GM12878 (cell line): ENCODE measurements at regions not wholly inside any gene's neighbourhood (a gene's known extent, or its start where the extent isn't known, plus 50 kb on each side); places are given as distances from the start of the nearest gene placed in this dataset.

Experiments used
- ATAC-seq: fragments of 200-7000 bp; cut with Tn5 transposase; 3 replicates; pipeline ENCODE4 v1.9.1; 2020; ENCODE audit warnings: mild to moderate bottlenecking, moderate library complexity
- BruUV-seq: library from RNA; stranded (reverse); fragments of 400-500 nt; replicated peaks from 2 replicates; lab custom pipeline; 2021; lab: Mats Ljungman, UMichigan
- CTCF ChIA-PET: fragments of 300-600 bp; sonication (Branson Sonifier 250); formaldehyde crosslinking; extraction: SDS; loops from one replicate; lab custom pipeline; 2021; ENCODE audit warnings: inconsistent platforms; lab: Yijun Ruan, JAX
- POLR2A ChIA-PET: fragments of 350-600 bp; formaldehyde crosslinking; extraction: SDS; loops from one replicate; lab custom pipeline; 2021; ENCODE audit warnings: inconsistent platforms; lab: Charles Lee
- RAD21 ChIA-PET: fragments of 300-600 bp; sonication (Branson Sonifier 250); formaldehyde crosslinking; loops from one replicate; lab custom pipeline; 2023; ENCODE audit warnings: antibody characterized with exemption; ENCODE audit not compliant: unreplicated experiment; lab: Charles Lee
- SMC1A ChIA-PET: fragments of 300-600 bp; sonication (Branson Sonifier 250); formaldehyde crosslinking; loops from one replicate; lab custom pipeline; 2023; ENCODE audit not compliant: unreplicated experiment, uncharacterized antibody; lab: Charles Lee
- DNase-seq: peaks from one replicate; pipeline ENCODE4 v3.0.0-alpha.2; 2011; ENCODE audit warnings: low read depth, low spot score
- FAIRE-seq: peaks from 3 replicates; lab custom pipeline; 2011; peaks lifted over from hg19 to GRCh38; lab: Jason Lieb, UNC
- H2AFZ ChIP-seq: 2 replicates; pipeline ENCODE4 v1.6.0; 2011; ENCODE audit warnings: low read depth, low read length, control low read depth; ENCODE audit not compliant: control insufficient read depth
- H3K27ac ChIP-seq: 2 replicates; pipeline ENCODE4 v1.5.1; 2011; ENCODE audit warnings: control low read depth; ENCODE audit not compliant: control insufficient read depth, insufficient read depth
- H3K27me3 ChIP-seq, 2 experiments: replicated peaks in 1 of 2; 2 replicates each; pipeline versions ENCODE4 v1.6.0 to v1.6.1; 2011; ENCODE audit warnings: low read length in 1 of 2; ENCODE audit not compliant: control insufficient read depth in 2 of 2, insufficient read depth in 2 of 2
- H3K36me3 ChIP-seq, 2 experiments: 2 replicates each; pipeline ENCODE4 v1.5.1; 2011; ENCODE audit warnings: low read length in 1 of 2; ENCODE audit not compliant: control insufficient read depth in 2 of 2, insufficient read depth in 2 of 2
- H3K4me1 ChIP-seq: 2 replicates; pipeline ENCODE4 v1.6.1; 2011; ENCODE audit warnings: mild to moderate bottlenecking, low read length, moderate library complexity, mixed read lengths; ENCODE audit not compliant: control insufficient read depth, insufficient read depth
- H3K4me2 ChIP-seq: 2 replicates; pipeline ENCODE4 v1.6.0; 2011; ENCODE audit warnings: control low read depth; ENCODE audit not compliant: control insufficient read depth, insufficient read depth
- H3K4me3 ChIP-seq: fragments of 200-600 bp; sonication (generic); 2 replicates; pipeline ENCODE4 v1.5.1; 2016
- H3K79me2 ChIP-seq: 2 replicates; pipeline ENCODE4 v1.6.0; 2011; ENCODE audit warnings: low read length; ENCODE audit not compliant: control insufficient read depth, insufficient read depth
- H3K9ac ChIP-seq: 2 replicates; pipeline ENCODE4 v1.8.0; 2011; ENCODE audit warnings: low read length, control low read depth, mixed read lengths; ENCODE audit not compliant: control insufficient read depth, insufficient read depth
- H3K9me3 ChIP-seq: replicated peaks from 3 replicates; pipeline ENCODE4 v1.5.1; 2011; ENCODE audit warnings: mild to moderate bottlenecking, low read length; ENCODE audit not compliant: control insufficient read depth, insufficient read depth
- H4K20me1 ChIP-seq: 2 replicates; pipeline ENCODE4 v1.6.0; 2011; ENCODE audit not compliant: control insufficient read depth, insufficient read depth
- ATF7 ChIP-seq: fragments of 450-650 bp; IDR thresholded peaks from 2 replicates; pipeline ENCODE4 v1.6.1; 2016; ENCODE audit warnings: low read depth, mild to moderate bottlenecking
- BHLHE40 ChIP-seq, 2 experiments: fragments of 450-650 bp in 1 of 2; IDR thresholded peaks; 2 replicates each; pipeline ENCODE4 v1.6.1; 2011 to 2017; ENCODE audit warnings: low read depth in 2 of 2, borderline replicate concordance in 1 of 2, improper control_type of control experiment in 1 of 2, low read length in 1 of 2, mild to moderate bottlenecking in 1 of 2
- DPF2 ChIP-seq: fragments of 450-650 bp; IDR thresholded peaks from 2 replicates; pipeline ENCODE4 v1.6.1; 2017; ENCODE audit warnings: mild to moderate bottlenecking
- ETV6 ChIP-seq, 2 experiments: fragments of 450-650 bp in 1 of 2; IDR thresholded peaks in 1 of 2; conservative IDR thresholded peaks in 1 of 2; 2 replicates each; pipeline ENCODE4 v1.6.1; 2014; ENCODE audit warnings: antibody characterized with exemption in 1 of 2, borderline replicate concordance in 1 of 2, low read depth in 1 of 2, mild to moderate bottlenecking in 1 of 2, moderate library complexity in 1 of 2
- FOS ChIP-seq: IDR thresholded peaks from 3 replicates; pipeline ENCODE4 v1.6.1; 2011; ENCODE audit warnings: borderline replicate concordance; ENCODE audit not compliant: insufficient read length; ENCODE audit errors: extremely low read depth
- MTA3 ChIP-seq: IDR thresholded peaks from 2 replicates; pipeline ENCODE4 v1.6.1; 2012; ENCODE audit warnings: low read length, inconsistent platforms, borderline replicate concordance
- NFYB ChIP-seq: IDR thresholded peaks from 2 replicates; pipeline ENCODE4 v1.6.1; 2011; ENCODE audit warnings: low read depth, mild to moderate bottlenecking, low read length, improper control_type of control experiment, moderate library complexity; ENCODE audit not compliant: insufficient read depth
- POLR2AphosphoS2 ChIP-seq: IDR thresholded peaks from 2 replicates; pipeline ENCODE4 v1.6.1; 2011; ENCODE audit warnings: low read depth, mild to moderate bottlenecking, low read length, improper control_type of control experiment, moderate library complexity
- POU2F2 ChIP-seq: IDR thresholded peaks from 3 replicates; pipeline ENCODE4 v1.6.1; 2011; ENCODE audit warnings: low read depth, mild to moderate bottlenecking, low read length, borderline replicate concordance
- SREBF1 ChIP-seq: IDR thresholded peaks from 2 replicates; pipeline ENCODE4 v1.6.1; 2012; ENCODE audit warnings: mild to moderate bottlenecking, low read length
- STAT1 ChIP-seq: fragments of 450-650 bp; conservative IDR thresholded peaks from 2 replicates; pipeline ENCODE4 v1.6.1; 2014; ENCODE audit warnings: antibody characterized with exemption, mild to moderate bottlenecking
- STAT3 ChIP-seq: IDR thresholded peaks from 2 replicates; pipeline ENCODE4 v1.6.1; 2011; ENCODE audit warnings: low read depth, low read length, improper control_type of control experiment
- in situ Hi-C: fragments of 300-500 bp; cut with MboI; formaldehyde crosslinking; loops from 9 replicates; pipeline ENCODE4 v1.14.3; 2018; ENCODE audit warnings: mixed read lengths
- intact Hi-C: fragments of 100-400 bp; cut with micrococcal nuclease; formaldehyde crosslinking; loops from one replicate; pipeline ENCODE4 v1.14.2; 2022; ENCODE audit not compliant: unreplicated experiment
- TF ChIP-seq, protein P1 (sequence below): fragments of 150-350 bp; IDR thresholded peaks from 2 replicates; pipeline ENCODE4 v1.6.1; 2016; ENCODE audit warnings: low read depth, low read length
- TF ChIP-seq, protein P2 (sequence below): fragments of 150-350 bp; IDR thresholded peaks from 2 replicates; pipeline ENCODE4 v1.6.1; 2014; ENCODE audit warnings: mild to moderate bottlenecking, low read depth, low read length
- TF ChIP-seq, protein P3 (sequence below): fragments of 450-650 bp; IDR thresholded peaks from 2 replicates; pipeline ENCODE4 v1.6.1; 2017; ENCODE audit warnings: mild to moderate bottlenecking, moderate library complexity
- TF ChIP-seq, protein P4 (sequence below): fragments of 450-650 bp; IDR thresholded peaks from 2 replicates; pipeline ENCODE4 v1.6.1; 2016; ENCODE audit warnings: mild to moderate bottlenecking

DNA sequence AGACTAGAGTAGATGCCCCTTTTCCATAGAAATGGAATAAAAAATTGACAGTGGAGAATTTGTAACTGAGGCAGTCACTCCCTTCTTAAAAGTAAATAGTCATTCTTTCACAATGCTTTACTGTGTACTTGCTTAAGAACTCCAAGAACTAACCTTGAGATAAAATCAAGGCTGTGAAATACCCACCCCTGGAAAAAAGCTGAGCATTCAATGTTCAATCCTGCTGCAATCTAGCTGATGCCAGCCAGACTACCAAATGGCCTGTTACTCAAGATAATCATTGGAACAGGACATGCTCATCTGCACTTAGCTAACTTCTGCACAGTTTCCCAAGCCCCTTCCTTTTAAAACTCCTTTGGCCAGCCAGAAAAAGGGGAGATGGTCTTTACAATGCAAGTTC, 367.4 kb upstream of the GULP1 start:
- Histone ChIP-seq H3K9ac (no peak overlapping the region), H3K27ac (no peak overlapping the region), H4K20me1 (no peaks in the 10 kb centered on the region), H3K36me3 (no peaks in the 10 kb centered on the region), H3K4me2 (no peak overlapping the region), H3K4me3 (no peak overlapping the region), H2AFZ (no peak overlapping the region), H3K79me2 (no peaks in the 10 kb centered on the region), H3K4me1 (no peaks in the 10 kb centered on the region), H3K9me3 (no peaks in the 10 kb centered on the region), H3K27me3 (no peaks in the 10 kb centered on the region)
- ChIA-PET POLR2A (no interaction called here), CTCF (no interaction called here), SMC1A (interaction anchor here (0.8 kb wide), 1 partner anchor 12 kb away, joined by 3 read pairs; no protein-coding TSS in a partner anchor), RAD21 (no interaction called here)
- intact Hi-C loops = no loop called here
- in situ Hi-C loops = no loop called here
- ATAC-seq (no peak), FAIRE-seq (no peak), DNase-seq (no peak)
- BruUV-seq = no TSS peak
- no peak for TF ChIP-seq ETV6 (conservative IDR thresholded peaks at IDR 0.05 in 1 of 2, IDR thresholded peaks at IDR 0.05 in 1 of 2; ENCODE audit: borderline replicate concordance in 1 of 2, low read depth in 1 of 2)
- TF ChIP-seq FOS = no peak
- no peak for TF ChIP-seq POU2F2
- no peak for TF ChIP-seq STAT3
- TF ChIP-seq, protein P1, sequence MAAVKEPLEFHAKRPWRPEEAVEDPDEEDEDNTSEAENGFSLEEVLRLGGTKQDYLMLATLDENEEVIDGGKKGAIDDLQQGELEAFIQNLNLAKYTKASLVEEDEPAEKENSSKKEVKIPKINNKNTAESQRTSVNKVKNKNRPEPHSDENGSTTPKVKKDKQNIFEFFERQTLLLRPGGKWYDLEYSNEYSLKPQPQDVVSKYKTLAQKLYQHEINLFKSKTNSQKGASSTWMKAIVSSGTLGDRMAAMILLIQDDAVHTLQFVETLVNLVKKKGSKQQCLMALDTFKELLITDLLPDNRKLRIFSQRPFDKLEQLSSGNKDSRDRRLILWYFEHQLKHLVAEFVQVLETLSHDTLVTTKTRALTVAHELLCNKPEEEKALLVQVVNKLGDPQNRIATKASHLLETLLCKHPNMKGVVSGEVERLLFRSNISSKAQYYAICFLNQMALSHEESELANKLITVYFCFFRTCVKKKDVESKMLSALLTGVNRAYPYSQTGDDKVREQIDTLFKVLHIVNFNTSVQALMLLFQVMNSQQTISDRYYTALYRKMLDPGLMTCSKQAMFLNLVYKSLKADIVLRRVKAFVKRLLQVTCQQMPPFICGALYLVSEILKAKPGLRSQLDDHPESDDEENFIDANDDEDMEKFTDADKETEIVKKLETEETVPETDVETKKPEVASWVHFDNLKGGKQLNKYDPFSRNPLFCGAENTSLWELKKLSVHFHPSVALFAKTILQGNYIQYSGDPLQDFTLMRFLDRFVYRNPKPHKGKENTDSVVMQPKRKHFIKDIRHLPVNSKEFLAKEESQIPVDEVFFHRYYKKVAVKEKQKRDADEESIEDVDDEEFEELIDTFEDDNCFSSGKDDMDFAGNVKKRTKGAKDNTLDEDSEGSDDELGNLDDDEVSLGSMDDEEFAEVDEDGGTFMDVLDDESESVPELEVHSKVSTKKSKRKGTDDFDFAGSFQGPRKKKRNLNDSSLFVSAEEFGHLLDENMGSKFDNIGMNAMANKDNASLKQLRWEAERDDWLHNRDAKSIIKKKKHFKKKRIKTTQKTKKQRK = no peak
- TF ChIP-seq, protein P2, sequence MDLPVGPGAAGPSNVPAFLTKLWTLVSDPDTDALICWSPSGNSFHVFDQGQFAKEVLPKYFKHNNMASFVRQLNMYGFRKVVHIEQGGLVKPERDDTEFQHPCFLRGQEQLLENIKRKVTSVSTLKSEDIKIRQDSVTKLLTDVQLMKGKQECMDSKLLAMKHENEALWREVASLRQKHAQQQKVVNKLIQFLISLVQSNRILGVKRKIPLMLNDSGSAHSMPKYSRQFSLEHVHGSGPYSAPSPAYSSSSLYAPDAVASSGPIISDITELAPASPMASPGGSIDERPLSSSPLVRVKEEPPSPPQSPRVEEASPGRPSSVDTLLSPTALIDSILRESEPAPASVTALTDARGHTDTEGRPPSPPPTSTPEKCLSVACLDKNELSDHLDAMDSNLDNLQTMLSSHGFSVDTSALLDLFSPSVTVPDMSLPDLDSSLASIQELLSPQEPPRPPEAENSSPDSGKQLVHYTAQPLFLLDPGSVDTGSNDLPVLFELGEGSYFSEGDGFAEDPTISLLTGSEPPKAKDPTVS = no peak
- TF ChIP-seq STAT1 = no peak
- TF ChIP-seq POLR2AphosphoS2 = no peak
- no peak for TF ChIP-seq SREBF1
- no peak for TF ChIP-seq BHLHE40 (IDR thresholded peaks at IDR 0.05; ENCODE audit: borderline replicate concordance in 1 of 2, low read depth in 2 of 2, low read length in 1 of 2)
- TF ChIP-seq DPF2 = no peak
- TF ChIP-seq, protein P3, sequence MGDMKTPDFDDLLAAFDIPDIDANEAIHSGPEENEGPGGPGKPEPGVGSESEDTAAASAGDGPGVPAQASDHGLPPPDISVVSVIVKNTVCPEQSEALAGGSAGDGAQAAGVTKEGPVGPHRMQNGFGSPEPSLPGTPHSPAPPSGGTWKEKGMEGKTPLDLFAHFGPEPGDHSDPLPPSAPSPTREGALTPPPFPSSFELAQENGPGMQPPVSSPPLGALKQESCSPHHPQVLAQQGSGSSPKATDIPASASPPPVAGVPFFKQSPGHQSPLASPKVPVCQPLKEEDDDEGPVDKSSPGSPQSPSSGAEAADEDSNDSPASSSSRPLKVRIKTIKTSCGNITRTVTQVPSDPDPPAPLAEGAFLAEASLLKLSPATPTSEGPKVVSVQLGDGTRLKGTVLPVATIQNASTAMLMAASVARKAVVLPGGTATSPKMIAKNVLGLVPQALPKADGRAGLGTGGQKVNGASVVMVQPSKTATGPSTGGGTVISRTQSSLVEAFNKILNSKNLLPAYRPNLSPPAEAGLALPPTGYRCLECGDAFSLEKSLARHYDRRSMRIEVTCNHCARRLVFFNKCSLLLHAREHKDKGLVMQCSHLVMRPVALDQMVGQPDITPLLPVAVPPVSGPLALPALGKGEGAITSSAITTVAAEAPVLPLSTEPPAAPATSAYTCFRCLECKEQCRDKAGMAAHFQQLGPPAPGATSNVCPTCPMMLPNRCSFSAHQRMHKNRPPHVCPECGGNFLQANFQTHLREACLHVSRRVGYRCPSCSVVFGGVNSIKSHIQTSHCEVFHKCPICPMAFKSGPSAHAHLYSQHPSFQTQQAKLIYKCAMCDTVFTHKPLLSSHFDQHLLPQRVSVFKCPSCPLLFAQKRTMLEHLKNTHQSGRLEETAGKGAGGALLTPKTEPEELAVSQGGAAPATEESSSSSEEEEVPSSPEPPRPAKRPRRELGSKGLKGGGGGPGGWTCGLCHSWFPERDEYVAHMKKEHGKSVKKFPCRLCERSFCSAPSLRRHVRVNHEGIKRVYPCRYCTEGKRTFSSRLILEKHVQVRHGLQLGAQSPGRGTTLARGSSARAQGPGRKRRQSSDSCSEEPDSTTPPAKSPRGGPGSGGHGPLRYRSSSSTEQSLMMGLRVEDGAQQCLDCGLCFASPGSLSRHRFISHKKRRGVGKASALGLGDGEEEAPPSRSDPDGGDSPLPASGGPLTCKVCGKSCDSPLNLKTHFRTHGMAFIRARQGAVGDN = no peak
- no peak for TF ChIP-seq MTA3
- TF ChIP-seq ATF7 = no peak
- TF ChIP-seq, protein P4, sequence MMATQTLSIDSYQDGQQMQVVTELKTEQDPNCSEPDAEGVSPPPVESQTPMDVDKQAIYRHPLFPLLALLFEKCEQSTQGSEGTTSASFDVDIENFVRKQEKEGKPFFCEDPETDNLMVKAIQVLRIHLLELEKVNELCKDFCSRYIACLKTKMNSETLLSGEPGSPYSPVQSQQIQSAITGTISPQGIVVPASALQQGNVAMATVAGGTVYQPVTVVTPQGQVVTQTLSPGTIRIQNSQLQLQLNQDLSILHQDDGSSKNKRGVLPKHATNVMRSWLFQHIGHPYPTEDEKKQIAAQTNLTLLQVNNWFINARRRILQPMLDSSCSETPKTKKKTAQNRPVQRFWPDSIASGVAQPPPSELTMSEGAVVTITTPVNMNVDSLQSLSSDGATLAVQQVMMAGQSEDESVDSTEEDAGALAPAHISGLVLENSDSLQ = no peak
- no peak for TF ChIP-seq NFYB
